Endodermal cell (in vitro differentiated cells): ENCODE measurements at regions not wholly inside any gene's neighbourhood (a gene's known extent, or its start where the extent isn't known, plus 50 kb on each side); places are given as distances from the start of the nearest gene placed in this dataset.

ENCODE experiments used
- DNase-seq: peaks from one replicate; pipeline ENCODE4 v3.0.0-alpha.2; 2017
- H3K27ac ChIP-seq: 2 replicates; pipeline ENCODE4 v1.5.1; 2013; ENCODE audit warnings: mild to moderate bottlenecking, low read depth, low read length, moderate library complexity
- H3K27me3 ChIP-seq: 2 replicates; pipeline ENCODE4 v1.6.1; 2013; ENCODE audit warnings: mild to moderate bottlenecking, low read length, moderate library complexity; ENCODE audit not compliant: insufficient read depth, control insufficient read depth, poor library complexity, severe bottlenecking
- H3K36me3 ChIP-seq: 2 replicates; pipeline ENCODE4 v1.7.0; 2013; ENCODE audit warnings: mild to moderate bottlenecking, low read length, moderate library complexity; ENCODE audit not compliant: control insufficient read depth, insufficient read depth
- H3K4me1 ChIP-seq: one replicate; pipeline ENCODE4 v1.7.0; 2013; ENCODE audit warnings: low read length; ENCODE audit not compliant: control insufficient read depth, insufficient read depth
- H3K4me3 ChIP-seq: 2 replicates; pipeline ENCODE4 v1.5.1; 2013; ENCODE audit warnings: mild to moderate bottlenecking, low read length, moderate library complexity
- H3K9ac ChIP-seq: 2 replicates; pipeline ENCODE4 v1.6.1; 2013; ENCODE audit warnings: mild to moderate bottlenecking, low read length, moderate library complexity; ENCODE audit not compliant: poor library complexity, severe bottlenecking; ENCODE audit errors: extremely low read depth
- H3K9me3 ChIP-seq: 2 replicates; pipeline ENCODE4 v1.6.1; 2013; ENCODE audit warnings: mild to moderate bottlenecking, low read length, moderate library complexity; ENCODE audit not compliant: control insufficient read depth
- H3K27ac Mint-ChIP-seq: 2 replicates; pipeline ENCODE4 v1.8.0; 2020; ENCODE audit warnings: mixed read lengths
- H3K27me3 Mint-ChIP-seq: 2 replicates; pipeline ENCODE4 v1.8.0; 2021; ENCODE audit warnings: mild to moderate bottlenecking, mixed read lengths; ENCODE audit not compliant: insufficient read depth
- H3K36me3 Mint-ChIP-seq: 2 replicates; pipeline ENCODE4 v1.8.0; 2020; ENCODE audit warnings: low read depth, mixed read lengths
- H3K4me1 Mint-ChIP-seq: 2 replicates; pipeline ENCODE4 v1.8.0; 2020; ENCODE audit warnings: mixed read lengths
- H3K4me3 Mint-ChIP-seq: 2 replicates; pipeline ENCODE4 v1.8.0; 2020; ENCODE audit warnings: mild to moderate bottlenecking, moderate library complexity, mixed read lengths
- H3K9me3 Mint-ChIP-seq: 2 replicates; pipeline ENCODE4 v1.8.0; 2020; ENCODE audit warnings: mild to moderate bottlenecking, mixed read lengths
- WGBS, 2 experiments: methylation state at CpG; one replicate each; pipeline versions ENCODE4 v1.1.5 to v1.1.7; 2013; ENCODE audit warnings: missing lambda C conversion rate in 2 of 2, mixed read lengths in 1 of 2; ENCODE audit not compliant: insufficient coverage in 1 of 2, insufficient read length in 1 of 2; 5-methylcytosine and 5-hydroxymethylcytosine counted together
- TF ChIP-seq, protein P1 (sequence below): fragments of 200-600 bp; sonication (generic); conservative IDR thresholded peaks from 2 replicates; pipeline ENCODE4 v1.5.0; 2021; ENCODE audit warnings: antibody characterized with exemption, mild to moderate bottlenecking

DNA sequence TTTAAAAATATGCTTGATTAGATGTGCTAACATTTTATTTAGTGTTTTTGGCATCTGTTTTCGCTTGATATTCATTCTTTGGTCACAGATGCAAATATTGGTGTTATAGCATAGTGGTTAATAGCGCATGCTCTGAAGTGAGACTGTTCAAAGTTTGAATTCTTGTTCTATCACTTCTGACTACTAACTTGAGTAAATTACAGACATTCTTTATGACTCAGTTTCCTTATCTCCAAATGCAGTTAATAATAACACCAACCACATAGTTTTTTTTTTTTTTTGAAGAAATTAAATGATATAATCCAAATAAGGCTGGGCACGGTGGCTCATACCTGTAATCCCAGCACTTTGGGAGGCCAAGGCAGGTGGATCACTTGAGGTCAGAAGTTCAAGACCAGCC lies 81.0 kb downstream of the TMX1 start:
- H3K9me3 Mint-ChIP-seq, result no peaks in the 10 kb centered on the region
- no peak overlapping the region for H3K4me3 ChIP-seq
- no peak overlapping the region for H3K27ac Mint-ChIP-seq
- H3K9me3 ChIP-seq, result no peaks in the 10 kb centered on the region
- DNase-seq, result no peak
- TF ChIP-seq, protein P1, sequence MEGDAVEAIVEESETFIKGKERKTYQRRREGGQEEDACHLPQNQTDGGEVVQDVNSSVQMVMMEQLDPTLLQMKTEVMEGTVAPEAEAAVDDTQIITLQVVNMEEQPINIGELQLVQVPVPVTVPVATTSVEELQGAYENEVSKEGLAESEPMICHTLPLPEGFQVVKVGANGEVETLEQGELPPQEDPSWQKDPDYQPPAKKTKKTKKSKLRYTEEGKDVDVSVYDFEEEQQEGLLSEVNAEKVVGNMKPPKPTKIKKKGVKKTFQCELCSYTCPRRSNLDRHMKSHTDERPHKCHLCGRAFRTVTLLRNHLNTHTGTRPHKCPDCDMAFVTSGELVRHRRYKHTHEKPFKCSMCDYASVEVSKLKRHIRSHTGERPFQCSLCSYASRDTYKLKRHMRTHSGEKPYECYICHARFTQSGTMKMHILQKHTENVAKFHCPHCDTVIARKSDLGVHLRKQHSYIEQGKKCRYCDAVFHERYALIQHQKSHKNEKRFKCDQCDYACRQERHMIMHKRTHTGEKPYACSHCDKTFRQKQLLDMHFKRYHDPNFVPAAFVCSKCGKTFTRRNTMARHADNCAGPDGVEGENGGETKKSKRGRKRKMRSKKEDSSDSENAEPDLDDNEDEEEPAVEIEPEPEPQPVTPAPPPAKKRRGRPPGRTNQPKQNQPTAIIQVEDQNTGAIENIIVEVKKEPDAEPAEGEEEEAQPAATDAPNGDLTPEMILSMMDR, result no peak
- no peaks in the 10 kb centered on the region for H3K36me3 ChIP-seq
- H3K27ac ChIP-seq, result no peak overlapping the region
- WGBS, 2 experiments, result 94 to 100% methylated on average over 2 to 3 of the region's 3 CpGs
- H3K27me3 ChIP-seq, result no peaks in the 10 kb centered on the region
- H3K4me3 Mint-ChIP-seq, result no peak overlapping the region
- H3K36me3 Mint-ChIP-seq, result no peaks in the 10 kb centered on the region
- no peaks in the 10 kb centered on the region for H3K4me1 ChIP-seq
- H3K4me1 Mint-ChIP-seq, result peaks cover 5% of the 10 kb centered on the region
- no peak overlapping the region for H3K9ac ChIP-seq
- no peaks in the 10 kb centered on the region for H3K27me3 Mint-ChIP-seq

DNA sequence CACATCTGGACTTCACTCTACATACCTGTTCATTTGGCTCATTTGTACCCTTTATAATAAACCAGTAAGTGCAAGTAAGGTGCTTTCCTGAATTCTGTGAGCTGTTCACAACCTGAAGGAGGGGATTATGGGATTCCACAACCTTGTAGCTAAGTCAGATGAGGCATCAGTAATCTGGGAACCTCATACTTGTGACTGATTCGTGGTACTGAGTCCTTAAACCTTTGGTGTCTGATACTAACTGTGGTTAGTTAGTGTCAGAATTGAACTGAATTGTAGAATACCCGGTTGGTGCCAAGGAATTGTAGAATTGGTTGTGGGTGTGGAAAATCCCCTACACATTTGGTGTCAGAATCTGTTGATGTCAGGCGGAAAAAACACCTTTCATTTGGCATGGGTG lies 83.4 kb downstream of the TMX1 start:
- Mint-ChIP-seq H3K27ac (no peak overlapping the region), H3K4me3 (no peak overlapping the region), H3K36me3 (no peaks in the 10 kb centered on the region), H3K9me3 (no peaks in the 10 kb centered on the region), H3K4me1 (peaks cover 16% of the 10 kb centered on the region), H3K27me3 (no peaks in the 10 kb centered on the region)
- H3K36me3 ChIP-seq, result no peaks in the 10 kb centered on the region
- WGBS, 2 experiments, result 86 to 88% methylated on average over 1 to 3 of the region's 3 CpGs
- no peak overlapping the region for H3K4me3 ChIP-seq
- TF ChIP-seq, protein P1, result no peak
- H3K4me1 ChIP-seq, result peaks cover 8% of the 10 kb centered on the region
- H3K27ac ChIP-seq, result no peak overlapping the region
- no peak overlapping the region for H3K9ac ChIP-seq
- no peaks in the 10 kb centered on the region for H3K27me3 ChIP-seq
- DNase-seq, result no peak
- H3K9me3 ChIP-seq, result no peaks in the 10 kb centered on the region

DNA sequence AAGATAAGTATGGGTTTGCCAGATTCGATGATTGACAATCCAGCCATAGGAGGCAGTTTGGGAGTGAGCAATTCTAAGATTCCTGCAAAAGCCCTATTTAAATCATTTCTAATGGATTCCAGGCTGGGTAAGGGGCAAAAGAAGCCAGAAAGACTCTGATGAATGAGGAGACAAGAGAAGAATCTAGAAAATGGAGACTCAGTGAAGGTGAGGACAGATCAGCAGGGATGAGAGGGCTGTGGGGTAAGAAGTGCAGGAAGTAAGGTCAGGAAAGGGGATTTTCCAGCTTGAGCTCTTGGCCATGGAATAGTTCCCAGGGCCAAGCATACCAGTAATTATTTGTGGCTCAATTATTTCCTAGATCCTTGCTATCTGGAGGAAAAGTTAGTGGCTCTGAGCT lies 87.3 kb downstream of the TMX1 start:
- Histone ChIP-seq H3K9me3 (no peaks in the 10 kb centered on the region), H3K27me3 (no peaks in the 10 kb centered on the region), H3K9ac (no peak overlapping the region), H3K36me3 (no peaks in the 10 kb centered on the region), H3K27ac (no peak overlapping the region), H3K4me3 (no peak overlapping the region), H3K4me1 (peaks cover 12% of the 10 kb centered on the region)
- Mint-ChIP-seq H3K9me3 (no peaks in the 10 kb centered on the region), H3K36me3 (no peaks in the 10 kb centered on the region), H3K4me1 (peaks cover 12% of the 10 kb centered on the region), H3K4me3 (no peak overlapping the region), H3K27ac (no peak overlapping the region), H3K27me3 (no peaks in the 10 kb centered on the region)
- TF ChIP-seq, protein P1, result no peak
- DNase-seq, result no peak
- WGBS, 2 experiments, result 89% methylated on average over 1 of the region's 1 CpG; no CpG with 5 or more reads in 1 of the 2 experiments
